Suprapubic skin (tissue), 4 donors: ENCODE measurements at regions not wholly inside any gene's neighbourhood (a gene's known extent, or its start where the extent isn't known, plus 50 kb on each side); places are given as distances from the start of the nearest gene placed in this dataset.
"Not testable (repeated sequence)": the region's sequence is repeated elsewhere in the genome, so short reads cannot be mapped to it uniquely, and the experiment has no call there.

Experiments
- DNase-seq, 2 donors: peaks; one replicate each; pipeline ENCODE4 v3.0.0-alpha.2; 2019; ENCODE audit warnings: low spot score in 2 of 2
- H3K27ac ChIP-seq: fragments of 200-600 bp; sonication (generic); one replicate; pipeline ENCODE4 v1.5.1; 2019
- H3K27me3 ChIP-seq: fragments of 200-600 bp; sonication (generic); one replicate; pipeline ENCODE4 v1.5.1; 2019
- H3K36me3 ChIP-seq: fragments of 200-600 bp; sonication (generic); one replicate; pipeline ENCODE4 v1.5.1; 2019
- H3K4me1 ChIP-seq: fragments of 200-600 bp; sonication (generic); one replicate; pipeline ENCODE4 v1.5.1; 2019
- H3K4me3 ChIP-seq: fragments of 200-600 bp; sonication (generic); one replicate; pipeline ENCODE4 v1.5.1; 2019; ENCODE audit warnings: mild to moderate bottlenecking
- H3K9me3 ChIP-seq: fragments of 200-600 bp; sonication (generic); one replicate; pipeline ENCODE4 v1.5.1; 2019
- EP300 ChIP-seq: sonication (generic); formaldehyde crosslinking; IDR thresholded peaks from one replicate; pipeline ENCODE4 v1.6.1; 2017; ENCODE audit warnings: antibody characterized with exemption
- POLR2A ChIP-seq, 2 donors: fragments of 450-650 bp; IDR thresholded peaks; one replicate each; pipeline ENCODE4 v1.6.1; 2017; ENCODE audit warnings: antibody characterized with exemption in 2 of 2, mild to moderate bottlenecking in 2 of 2, moderate library complexity in 2 of 2
- POLR2AphosphoS5 ChIP-seq, 3 donors: sonication (generic); formaldehyde crosslinking; IDR thresholded peaks; one replicate each; pipeline ENCODE4 v1.6.1; 2017; ENCODE audit warnings: antibody characterized with exemption in 3 of 3
- WGBS: methylation state at CpG from one replicate; pipeline ENCODE4 v1.1.5; 2018; 5-methylcytosine and 5-hydroxymethylcytosine counted together
- TF ChIP-seq, protein P1 (sequence below), 2 donors: fragments of 200-600 bp in 1 of 2; fragments of 450-650 bp in 1 of 2; sonication (generic) in 1 of 2; IDR thresholded peaks; one replicate each; pipeline ENCODE4 v1.5.1; 2016 to 2019; ENCODE audit warnings: antibody characterized with exemption in 2 of 2, mild to moderate bottlenecking in 1 of 2, moderate library complexity in 1 of 2

DNA sequence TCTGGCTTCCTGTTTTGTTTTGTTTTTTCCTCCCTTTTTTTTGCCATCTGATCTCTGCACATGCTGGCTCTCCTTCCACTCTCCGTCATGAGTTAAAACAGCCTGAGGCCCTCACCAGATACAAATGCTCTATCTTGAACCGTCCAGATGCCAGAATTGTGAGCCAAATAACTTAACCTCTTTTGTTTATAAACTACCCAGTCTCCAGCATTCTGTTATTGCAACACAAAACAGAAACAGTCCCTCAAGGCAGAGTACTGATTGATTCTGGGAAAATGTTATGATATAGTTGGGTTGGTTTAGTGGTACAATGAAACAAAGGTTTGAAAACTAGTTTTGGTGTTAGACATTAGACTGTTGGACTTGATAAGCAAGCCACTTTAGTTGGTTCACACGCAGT lies 1390.0 kb upstream of the RAG2 start:
- H3K4me1 ChIP-seq = no peaks in the 10 kb centered on the region
- no peaks in the 10 kb centered on the region for H3K9me3 ChIP-seq
- WGBS = 14% methylated on average over 3 of the region's 3 CpGs
- no peak overlapping the region for H3K4me3 ChIP-seq
- TF ChIP-seq EP300 (no peak), POLR2AphosphoS5 (IDR thresholded peaks at IDR 0.05) (no peak), POLR2A (IDR thresholded peaks at IDR 0.05) (no peak)
- TF ChIP-seq, protein P1, sequence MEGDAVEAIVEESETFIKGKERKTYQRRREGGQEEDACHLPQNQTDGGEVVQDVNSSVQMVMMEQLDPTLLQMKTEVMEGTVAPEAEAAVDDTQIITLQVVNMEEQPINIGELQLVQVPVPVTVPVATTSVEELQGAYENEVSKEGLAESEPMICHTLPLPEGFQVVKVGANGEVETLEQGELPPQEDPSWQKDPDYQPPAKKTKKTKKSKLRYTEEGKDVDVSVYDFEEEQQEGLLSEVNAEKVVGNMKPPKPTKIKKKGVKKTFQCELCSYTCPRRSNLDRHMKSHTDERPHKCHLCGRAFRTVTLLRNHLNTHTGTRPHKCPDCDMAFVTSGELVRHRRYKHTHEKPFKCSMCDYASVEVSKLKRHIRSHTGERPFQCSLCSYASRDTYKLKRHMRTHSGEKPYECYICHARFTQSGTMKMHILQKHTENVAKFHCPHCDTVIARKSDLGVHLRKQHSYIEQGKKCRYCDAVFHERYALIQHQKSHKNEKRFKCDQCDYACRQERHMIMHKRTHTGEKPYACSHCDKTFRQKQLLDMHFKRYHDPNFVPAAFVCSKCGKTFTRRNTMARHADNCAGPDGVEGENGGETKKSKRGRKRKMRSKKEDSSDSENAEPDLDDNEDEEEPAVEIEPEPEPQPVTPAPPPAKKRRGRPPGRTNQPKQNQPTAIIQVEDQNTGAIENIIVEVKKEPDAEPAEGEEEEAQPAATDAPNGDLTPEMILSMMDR (IDR thresholded peaks at IDR 0.05) = no peak
- no peaks in the 10 kb centered on the region for H3K36me3 ChIP-seq
- H3K27ac ChIP-seq = no peak overlapping the region
- no peak for DNase-seq
- no peaks in the 10 kb centered on the region for H3K27me3 ChIP-seq

DNA sequence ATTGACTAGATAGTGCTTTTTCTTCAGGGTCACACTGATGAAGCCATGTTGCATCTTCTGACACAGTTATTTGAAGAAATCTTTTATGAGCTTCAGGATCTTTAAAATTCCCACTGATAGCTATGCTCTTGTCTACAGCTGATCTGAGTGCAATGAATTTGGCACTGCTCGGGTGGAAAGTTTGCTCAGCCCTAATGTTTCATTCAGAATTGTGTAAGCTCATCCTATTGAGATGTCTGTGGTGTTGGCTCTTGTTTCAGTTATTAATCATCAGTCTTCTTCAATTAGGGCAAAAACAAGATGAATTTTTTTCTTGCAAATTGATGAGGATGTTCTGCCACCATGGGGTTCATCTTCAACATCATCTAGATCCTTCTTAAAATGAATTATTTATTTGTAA lies 1387.0 kb upstream of the RAG2 start:
- no peaks in the 10 kb centered on the region for H3K9me3 ChIP-seq
- H3K4me1 ChIP-seq = no peaks in the 10 kb centered on the region
- no peak for DNase-seq
- H3K27me3 ChIP-seq = no peaks in the 10 kb centered on the region
- no peaks in the 10 kb centered on the region for H3K36me3 ChIP-seq
- WGBS = 56% methylated on average over 1 of the region's 1 CpG
- H3K27ac ChIP-seq = no peak overlapping the region
- TF ChIP-seq, protein P1 (IDR thresholded peaks at IDR 0.05) = no peak
- TF ChIP-seq POLR2A (IDR thresholded peaks at IDR 0.05) = no peak
- TF ChIP-seq EP300 = no peak
- TF ChIP-seq POLR2AphosphoS5 (IDR thresholded peaks at IDR 0.05) = no peak
- no peak overlapping the region for H3K4me3 ChIP-seq

DNA sequence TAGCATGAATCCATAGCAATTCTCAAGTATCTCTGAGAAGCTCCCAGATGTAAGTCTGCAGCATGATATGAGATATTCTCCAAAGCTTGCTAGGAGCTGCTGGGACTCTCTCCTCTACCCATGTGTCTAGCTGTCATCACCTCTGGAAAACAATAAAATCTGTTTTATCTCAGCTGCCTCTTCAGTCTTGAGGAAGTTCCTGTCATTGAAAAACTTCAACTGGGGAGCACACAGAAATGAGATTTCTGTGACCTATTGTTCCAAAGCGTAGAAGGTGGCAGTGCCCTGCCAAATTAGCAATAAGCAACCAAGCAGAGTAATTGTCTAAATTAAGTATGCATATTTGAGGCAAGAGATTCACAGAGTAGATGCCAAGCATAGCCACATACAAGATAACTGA lies 1380.6 kb upstream of the RAG2 start:
- Histone ChIP-seq H3K36me3 (no peaks in the 10 kb centered on the region), H3K9me3 (no peaks in the 10 kb centered on the region), H3K27me3 (no peaks in the 10 kb centered on the region), H3K4me1 (no peaks in the 10 kb centered on the region), H3K4me3 (no peak overlapping the region), H3K27ac (no peak overlapping the region)
- TF ChIP-seq, protein P1 (IDR thresholded peaks at IDR 0.05) = no peak
- no peak for TF ChIP-seq EP300
- WGBS = 43% methylated on average over 1 of the region's 1 CpG
- no peak for DNase-seq

DNA sequence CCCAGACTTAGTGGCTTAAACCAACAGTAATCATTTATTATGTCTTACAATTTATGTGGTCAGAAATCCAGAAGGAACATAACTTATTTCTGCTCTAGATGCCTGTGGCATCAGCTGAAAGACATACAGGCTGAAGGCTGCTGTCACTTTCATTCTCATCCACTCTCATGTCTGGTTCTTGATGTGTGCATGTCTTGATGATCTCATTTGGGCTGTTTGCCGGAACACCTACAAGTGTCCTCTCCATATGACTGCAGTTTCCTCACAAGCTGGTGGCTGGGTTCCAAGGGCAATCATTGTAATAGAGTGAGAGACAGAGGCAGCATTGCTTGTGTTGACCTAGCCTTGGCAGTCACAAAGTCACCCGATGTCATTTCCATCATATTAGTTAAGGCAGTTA lies 1375.9 kb upstream of the RAG2 start:
- H3K4me1 ChIP-seq = no peaks in the 10 kb centered on the region
- no peak overlapping the region for H3K27ac ChIP-seq
- no peak for DNase-seq
- H3K9me3 ChIP-seq = no peaks in the 10 kb centered on the region
- TF ChIP-seq EP300 = no peak
- no peak for TF ChIP-seq POLR2A (IDR thresholded peaks at IDR 0.05)
- TF ChIP-seq, protein P1 (IDR thresholded peaks at IDR 0.05) = no peak
- TF ChIP-seq POLR2AphosphoS5 (IDR thresholded peaks at IDR 0.05) = no peak
- H3K27me3 ChIP-seq = no peaks in the 10 kb centered on the region
- no peaks in the 10 kb centered on the region for H3K36me3 ChIP-seq
- no peak overlapping the region for H3K4me3 ChIP-seq
- 60% methylated on average over 2 of the region's 2 CpGs for WGBS

GRCh38 chr11:37972691-37973090 lies 1374.7 kb upstream of the RAG2 start:
- TF ChIP-seq POLR2A (IDR thresholded peaks at IDR 0.05) (no peak), POLR2AphosphoS5 (IDR thresholded peaks at IDR 0.05) (no peak), EP300 (no peak)
- TF ChIP-seq, protein P1 (IDR thresholded peaks at IDR 0.05) = no peak
- Histone ChIP-seq H3K27ac (no peak overlapping the region), H3K4me3 (no peak overlapping the region), H3K4me1 (no peaks in the 10 kb centered on the region), H3K36me3 (no peaks in the 10 kb centered on the region), H3K27me3 (no peaks in the 10 kb centered on the region), H3K9me3 (no peaks in the 10 kb centered on the region)
- no peak for DNase-seq
- 48% methylated on average over 2 of the region's 2 CpGs for WGBS

- DNase-seq, H3K4me1 ChIP-seq, H3K27ac ChIP-seq, H3K4me3 ChIP-seq, H3K27me3 ChIP-seq, H3K9me3 ChIP-seq, H3K36me3 ChIP-seq: not testable (repeated sequence)
- 88% methylated on average over 4 of the region's 4 CpGs for WGBS
These were observed 1371.3 kb upstream of the RAG2 start for GRCh38 chr11:37969336-37969735.
